ENCODE measurements at regions not wholly inside any gene's neighbourhood (a gene's known extent, or its start where the extent isn't known, plus 50 kb on each side); places are given as distances from the start of the nearest gene placed in this dataset.
"Not testable (repeated sequence)": the region's sequence is repeated elsewhere in the genome, so short reads cannot be mapped to it uniquely, and the experiment has no call there.

- no peak for DNase-seq (ENCODE audit: low read depth)
Observed at GRCh38 chr16:11414815-11415775, 69.8 kb downstream of the RMI2 start.

GRCh38 chr16:11416228-11417001, 71.2 kb downstream of the RMI2 start:
- no peak for DNase-seq (ENCODE audit: low read depth)

DNA sequence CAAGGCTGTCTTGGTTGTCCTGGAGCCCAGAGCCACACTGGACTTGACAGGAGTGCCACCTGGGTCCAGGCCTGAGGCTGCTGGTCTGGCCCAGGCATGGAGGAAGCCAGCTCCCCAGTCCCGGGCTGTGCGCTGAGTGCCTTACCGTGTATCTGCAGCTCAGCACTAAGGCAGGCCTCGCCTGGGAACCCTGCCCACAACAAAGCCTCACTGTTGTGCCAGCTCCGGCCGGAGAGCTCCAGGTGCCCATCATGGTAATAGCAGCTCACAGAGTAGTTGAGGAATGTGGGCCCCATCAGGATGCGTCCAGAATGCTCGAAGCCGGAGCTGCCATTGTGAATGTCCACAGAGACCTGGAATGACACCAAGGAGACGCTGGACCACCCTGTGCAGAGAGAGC, 72.2 kb downstream of the RMI2 start:
- no peak for DNase-seq (ENCODE audit: low read depth)

GRCh38 chr16:11418506-11418905, 73.2 kb downstream of the RMI2 start:
- DNase-seq (ENCODE audit: low read depth), result no peak

DNA sequence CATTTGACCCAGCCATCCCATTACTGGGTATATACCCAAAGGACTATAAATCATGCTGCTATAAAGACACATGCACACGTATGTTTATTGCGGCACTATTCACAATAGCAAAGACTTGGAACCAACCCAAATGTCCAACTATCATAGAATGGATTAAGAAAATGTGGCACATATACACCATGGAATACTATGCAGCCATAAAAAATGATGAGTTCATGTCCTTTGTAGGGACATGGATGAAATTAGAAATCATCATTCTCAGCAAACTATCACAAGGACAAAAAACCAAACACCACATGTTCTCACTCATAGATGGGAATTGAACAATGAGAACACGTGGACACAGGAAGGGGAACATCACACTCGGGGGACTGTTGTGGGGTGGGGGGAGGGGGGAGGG, 74.8 kb downstream of the RMI2 start:
- DNase-seq (ENCODE audit: low read depth), result not testable (repeated sequence)

DNA sequence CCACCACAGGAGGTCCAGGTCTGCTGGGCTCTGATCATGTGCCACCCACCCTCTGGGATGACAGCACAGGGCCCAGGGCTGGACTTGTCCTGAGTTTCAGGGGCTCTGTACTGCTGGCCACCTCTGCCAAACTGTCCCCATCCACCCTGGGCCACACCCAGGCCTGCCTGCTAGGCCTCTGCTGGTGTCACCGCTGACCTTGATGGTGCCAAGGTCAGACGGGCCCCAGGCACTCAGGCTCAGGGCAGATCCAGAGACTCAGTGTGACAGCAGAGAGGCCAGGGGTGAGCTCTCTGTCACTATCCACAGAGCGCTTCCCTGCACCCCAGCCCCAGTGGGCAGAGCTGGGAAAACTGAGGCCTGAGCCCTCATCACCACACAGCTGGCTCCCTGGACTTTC, 75.6 kb downstream of the RMI2 start:
- no peak for DNase-seq (ENCODE audit: low read depth)

DNA sequence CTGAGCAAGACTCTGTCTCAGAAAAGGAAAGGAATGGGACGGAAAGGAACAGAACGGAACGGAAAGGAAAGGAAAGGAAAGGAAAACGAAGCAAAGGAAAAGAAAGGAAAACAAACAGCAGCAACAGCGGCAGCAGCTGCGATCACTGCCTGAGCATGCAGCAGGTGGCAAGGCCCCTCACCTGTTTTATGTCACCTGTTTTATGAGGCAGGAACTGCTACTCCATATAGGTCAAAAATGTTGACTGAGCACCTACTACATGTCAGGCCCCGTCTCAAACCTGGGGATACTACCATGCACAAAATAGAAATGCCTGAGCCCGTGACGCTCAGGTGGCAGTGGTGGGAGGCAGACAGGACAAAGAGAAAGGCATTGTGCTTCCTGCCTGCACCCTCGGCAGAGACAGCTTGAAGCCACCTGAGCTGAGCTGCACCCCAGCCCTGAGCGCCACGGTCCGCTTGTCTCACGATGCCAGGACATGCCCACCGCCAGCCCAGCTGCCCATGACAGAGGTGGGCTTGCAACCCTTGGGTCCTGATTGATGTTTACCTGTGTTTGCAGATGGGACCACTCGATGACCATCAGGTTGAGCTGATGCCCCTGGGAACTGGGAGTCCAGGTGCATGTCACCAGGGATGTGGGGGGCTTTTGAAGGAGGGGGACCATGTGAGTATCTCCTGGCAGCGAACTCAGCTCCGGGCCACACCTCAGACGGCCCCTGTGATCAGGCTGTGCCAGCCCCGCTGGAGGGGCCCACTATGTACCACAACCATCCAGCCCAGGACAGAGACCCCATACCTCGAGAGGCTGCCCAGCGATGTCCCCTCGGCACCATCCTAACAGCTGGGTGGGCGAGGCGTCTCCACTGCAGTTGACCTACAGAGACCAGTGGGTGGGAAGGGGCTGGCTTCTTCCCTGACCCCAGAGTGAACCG, 77.4 kb downstream of the RMI2 start:
- no peak for DNase-seq (ENCODE audit: low read depth)

- DNase-seq (ENCODE audit: low read depth), result no peak
Observed at GRCh38 chr16:11423315-11424117, 78.3 kb downstream of the RMI2 start.

GRCh38 chr16:11424118-11424460, 78.8 kb downstream of the RMI2 start:
- no peak for DNase-seq (ENCODE audit: low read depth)

- no peak for DNase-seq (ENCODE audit: low read depth)
Observed at GRCh38 chr16:11425140-11425539, 79.9 kb downstream of the RMI2 start.

DNA sequence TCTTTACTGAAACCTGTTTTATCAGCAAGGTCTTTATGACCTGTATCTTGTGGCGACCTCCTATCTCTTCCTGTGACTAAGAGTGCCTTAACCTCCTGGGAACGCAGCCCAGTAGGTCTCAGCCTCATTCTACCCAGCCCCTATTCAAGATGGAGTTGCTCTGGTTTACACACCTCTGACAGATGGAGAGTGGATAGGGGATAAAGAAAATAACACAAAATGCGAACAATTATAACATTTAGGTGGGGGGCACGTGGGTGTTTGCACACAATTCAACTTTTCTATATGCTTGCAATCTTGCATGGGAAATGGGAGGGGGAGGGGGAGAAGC, 83.3 kb downstream of the RMI2 start:
- no peak for DNase-seq (ENCODE audit: low read depth)

DNA sequence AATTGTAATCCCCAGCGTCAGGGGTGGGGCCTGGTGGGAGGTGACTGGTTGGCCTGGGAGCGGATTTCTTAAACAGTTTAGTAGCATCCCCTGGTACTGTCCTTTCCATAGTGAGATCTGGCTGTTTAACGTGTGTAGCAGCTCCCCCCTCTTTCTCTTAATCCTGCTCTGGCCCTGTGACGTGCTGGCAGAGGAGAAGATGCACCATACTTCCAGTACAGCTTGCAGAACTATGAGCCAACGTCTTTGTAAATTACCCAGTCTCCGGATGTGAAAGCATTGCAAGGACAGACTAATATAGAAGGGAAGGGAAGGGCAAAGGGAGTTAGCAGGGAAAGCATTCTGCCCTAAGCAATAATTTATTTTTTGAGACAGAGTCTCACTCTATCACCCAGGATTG, 83.9 kb downstream of the RMI2 start:
- no peak for DNase-seq (ENCODE audit: low read depth)

DNA sequence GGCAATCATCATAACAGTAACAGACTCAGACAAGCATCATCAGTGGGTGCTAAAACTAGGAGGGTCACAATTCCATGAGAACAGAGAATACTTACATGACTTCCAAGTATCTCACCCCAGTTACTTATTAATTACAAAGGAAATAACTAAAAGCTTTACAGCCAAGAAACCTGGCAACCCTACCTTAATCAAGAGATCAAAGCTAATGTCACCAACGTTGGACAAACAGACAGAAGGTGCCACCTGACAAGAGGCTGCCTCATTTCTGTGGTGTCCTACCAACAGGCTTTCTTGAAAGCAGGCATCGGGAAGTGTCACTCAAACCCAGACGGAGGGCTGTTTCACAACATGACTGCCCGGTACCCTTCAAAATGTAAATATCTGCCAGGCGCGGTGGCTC, 84.6 kb downstream of the RMI2 start:
- DNase-seq (ENCODE audit: low read depth), result no peak

DNA sequence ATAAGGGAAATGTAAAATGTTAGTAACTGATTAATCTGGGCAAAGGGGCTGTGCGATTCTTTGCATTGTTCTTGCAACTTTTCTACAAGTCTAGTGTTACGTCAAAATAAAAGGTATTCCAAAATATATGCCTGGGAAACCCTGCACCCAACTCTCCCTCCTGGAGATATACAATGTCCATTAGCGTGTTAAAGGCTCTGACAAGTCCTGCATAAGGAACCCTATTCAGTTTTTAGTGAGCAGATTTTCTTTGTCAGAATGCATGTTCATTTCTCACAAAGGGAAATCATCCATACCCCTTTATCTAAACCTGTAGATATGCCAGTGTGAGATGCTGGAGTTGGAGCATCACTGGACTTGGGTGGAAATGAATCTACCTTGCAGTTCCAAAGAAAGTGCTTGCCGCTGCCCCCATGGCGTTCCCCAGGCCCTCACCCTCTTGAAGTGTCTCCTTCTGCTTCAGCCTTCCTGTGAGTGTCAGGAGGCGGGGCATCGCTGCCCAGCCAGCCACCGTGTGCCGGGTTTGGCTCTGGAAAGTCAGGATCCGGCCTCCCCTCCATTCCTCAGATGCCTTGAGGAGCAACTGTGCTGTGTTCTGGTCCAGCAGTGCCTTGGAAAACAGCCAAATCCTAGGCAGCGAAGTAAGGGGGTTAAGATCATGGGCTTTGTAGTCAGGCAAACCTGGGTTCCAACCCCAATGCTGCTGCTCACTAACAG, 85.5 kb downstream of the RMI2 start:
- DNase-seq (ENCODE audit: low read depth), result no peak

- no peak for DNase-seq (ENCODE audit: low read depth)
Observed at GRCh38 chr16:11431915-11432465, 86.7 kb downstream of the RMI2 start.

GRCh38 chr16:11432856-11433395, 87.7 kb downstream of the RMI2 start:
- no peak for DNase-seq (ENCODE audit: low read depth)

DNA sequence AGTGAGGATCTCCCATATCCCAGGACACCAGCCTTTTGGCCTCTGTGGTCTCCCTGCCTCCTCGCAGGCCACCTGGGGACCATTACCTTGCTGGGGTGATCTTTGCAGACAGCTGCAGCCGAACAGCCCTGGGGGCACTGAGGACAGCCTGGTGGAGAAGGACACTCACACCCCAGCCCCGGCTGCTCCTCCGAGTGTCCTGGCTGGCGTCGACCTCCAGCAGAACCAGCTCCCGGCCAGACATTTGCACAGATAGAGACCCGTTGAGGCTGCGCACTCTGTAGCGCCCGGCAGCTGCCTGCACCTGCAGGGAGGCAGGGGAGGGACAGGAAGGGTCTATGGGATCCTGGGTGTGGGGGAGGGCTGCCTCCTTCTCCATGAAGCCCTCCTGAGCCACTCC, 90.3 kb downstream of the RMI2 start:
- no peak for DNase-seq (ENCODE audit: low read depth)

DNA sequence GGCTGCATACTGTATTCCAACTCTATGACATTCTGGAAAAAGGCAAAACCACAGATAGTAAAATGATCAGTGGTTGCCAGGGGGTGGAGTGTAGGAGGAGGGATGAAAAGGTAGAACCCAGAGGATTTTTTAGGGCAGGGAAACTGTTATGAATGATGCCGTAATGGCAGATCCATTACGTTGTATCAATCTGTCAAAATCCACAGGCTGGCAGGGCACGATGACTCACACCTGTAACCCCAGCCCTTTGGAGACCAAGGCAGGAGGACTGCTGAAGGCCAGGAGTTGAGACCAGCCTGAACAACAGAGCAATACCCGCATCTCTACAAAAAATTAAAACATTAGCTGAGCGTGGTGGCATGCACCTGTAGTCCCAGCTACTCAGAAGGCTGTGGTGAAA, 91.8 kb downstream of the RMI2 start:
- DNase-seq (ENCODE audit: low read depth), result no peak

DNA sequence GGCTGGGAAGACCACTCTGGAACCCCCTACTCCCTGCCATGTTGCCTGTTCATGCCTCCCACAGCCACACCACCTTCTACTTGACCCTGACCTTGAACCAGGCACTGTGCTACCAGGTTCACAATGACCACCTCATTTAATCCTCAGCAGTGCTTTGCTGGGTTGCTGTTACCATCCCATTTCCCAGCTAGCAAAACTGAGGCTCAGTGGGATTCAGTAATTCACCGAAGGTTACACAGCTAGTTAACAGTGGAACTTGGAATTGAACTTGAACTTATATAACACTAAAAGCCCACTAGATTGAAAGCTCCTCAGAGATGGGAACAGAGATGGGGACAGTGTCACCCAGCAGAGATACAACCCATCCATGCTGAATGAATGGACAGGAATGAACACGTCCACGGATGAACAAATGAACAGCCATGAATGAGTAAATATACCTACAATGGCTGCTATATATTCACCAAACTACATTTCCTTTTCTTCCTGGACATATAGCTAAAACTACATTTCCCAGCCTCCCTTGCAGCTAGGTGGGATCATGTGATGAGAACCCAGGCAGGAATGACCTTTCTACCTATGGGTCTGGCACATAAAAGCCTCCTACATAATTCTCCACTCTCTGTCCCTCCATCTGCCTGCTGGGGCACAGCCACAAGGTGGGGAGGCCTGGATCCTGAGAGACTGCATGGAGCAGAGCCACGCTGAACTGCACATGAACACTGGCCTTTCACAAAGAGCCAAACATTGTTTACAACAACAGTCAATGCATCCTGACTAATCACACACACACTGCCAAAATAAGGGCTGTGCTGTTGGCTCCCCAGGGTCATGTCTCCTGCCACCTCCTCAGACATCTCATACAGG, 94.8 kb downstream of the RMI2 start:
- no peak for DNase-seq (ENCODE audit: low read depth)

All from Daoy (cell line).